ENCODE measurements at regions not wholly inside any gene's neighbourhood (a gene's known extent, or its start where the extent isn't known, plus 50 kb on each side); places are given as distances from the start of the nearest gene placed in this dataset. TPM values are rescaled to one million over a fixed set of nuclear protein-coding genes. Genes with fewer than 3 reads are reported as not detected.

DNA sequence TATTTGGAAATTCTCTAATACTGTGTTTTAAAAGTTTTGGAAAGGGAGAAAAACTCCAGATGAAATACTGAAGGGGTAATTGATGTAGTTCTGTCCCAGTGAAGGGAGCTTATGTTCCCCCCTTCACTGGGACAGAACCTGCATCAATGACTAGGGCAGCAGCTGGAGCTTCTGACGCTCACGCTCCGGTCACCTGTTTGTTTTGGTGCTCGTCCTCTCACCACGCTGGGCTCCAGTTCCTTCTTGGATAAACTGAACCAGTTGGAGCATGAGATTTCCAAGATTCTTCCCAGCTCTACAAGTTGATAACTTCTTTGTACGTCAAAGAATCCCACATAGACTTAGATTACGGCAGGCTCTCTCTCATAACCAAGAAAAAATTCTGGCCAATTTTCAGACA is 51.4 kb upstream of the HNRNPU start:
- intact Hi-C loops (cut with DNase I): no loop called here
- H3K27me3 ChIP-seq: no peaks in the 10 kb centered on the region
- peaks cover 7% of the 10 kb centered on the region for H3K4me1 ChIP-seq
- TF ChIP-seq POLR2AphosphoS5 (IDR thresholded peaks at IDR 0.05; ENCODE audit: insufficient read depth in 1 of 2, low read depth in 1 of 2): no peak
- no peak for TF ChIP-seq POLR2A (IDR thresholded peaks at IDR 0.05)
- TF ChIP-seq, protein P1, sequence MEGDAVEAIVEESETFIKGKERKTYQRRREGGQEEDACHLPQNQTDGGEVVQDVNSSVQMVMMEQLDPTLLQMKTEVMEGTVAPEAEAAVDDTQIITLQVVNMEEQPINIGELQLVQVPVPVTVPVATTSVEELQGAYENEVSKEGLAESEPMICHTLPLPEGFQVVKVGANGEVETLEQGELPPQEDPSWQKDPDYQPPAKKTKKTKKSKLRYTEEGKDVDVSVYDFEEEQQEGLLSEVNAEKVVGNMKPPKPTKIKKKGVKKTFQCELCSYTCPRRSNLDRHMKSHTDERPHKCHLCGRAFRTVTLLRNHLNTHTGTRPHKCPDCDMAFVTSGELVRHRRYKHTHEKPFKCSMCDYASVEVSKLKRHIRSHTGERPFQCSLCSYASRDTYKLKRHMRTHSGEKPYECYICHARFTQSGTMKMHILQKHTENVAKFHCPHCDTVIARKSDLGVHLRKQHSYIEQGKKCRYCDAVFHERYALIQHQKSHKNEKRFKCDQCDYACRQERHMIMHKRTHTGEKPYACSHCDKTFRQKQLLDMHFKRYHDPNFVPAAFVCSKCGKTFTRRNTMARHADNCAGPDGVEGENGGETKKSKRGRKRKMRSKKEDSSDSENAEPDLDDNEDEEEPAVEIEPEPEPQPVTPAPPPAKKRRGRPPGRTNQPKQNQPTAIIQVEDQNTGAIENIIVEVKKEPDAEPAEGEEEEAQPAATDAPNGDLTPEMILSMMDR (IDR thresholded peaks at IDR 0.05): no peak
- no peaks in the 10 kb centered on the region for H3K9me3 ChIP-seq
- no peak overlapping the region for H3K4me3 ChIP-seq
- DNase-seq (ENCODE audit: extremely low spot score in 2 of 2): no peak
- H3K27ac ChIP-seq: no peak overlapping the region
- H3K36me3 ChIP-seq: no peaks in the 10 kb centered on the region

DNA sequence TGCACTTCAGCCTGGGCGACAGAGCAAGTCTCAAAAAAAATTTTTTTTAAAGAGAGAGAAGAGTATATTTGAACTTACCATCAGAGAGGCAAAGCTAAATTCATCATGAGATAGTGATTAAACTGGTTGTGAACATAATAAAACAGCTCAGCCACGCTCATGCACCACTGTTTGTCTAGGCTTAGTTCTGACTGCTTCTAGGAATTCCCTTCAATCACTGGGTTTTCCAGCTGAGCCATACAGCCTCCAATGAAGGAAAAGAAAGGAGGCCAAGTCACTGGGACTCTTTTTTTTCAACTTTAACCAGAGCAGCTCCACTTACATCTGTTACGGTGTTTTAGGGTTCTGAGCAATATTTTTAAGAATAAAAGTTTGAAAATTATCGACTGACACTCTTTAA is 50.4 kb upstream of the HNRNPU start:
- no peak for TF ChIP-seq POLR2A (IDR thresholded peaks at IDR 0.05)
- TF ChIP-seq, protein P1 (IDR thresholded peaks at IDR 0.05): no peak
- TF ChIP-seq POLR2AphosphoS5 (IDR thresholded peaks at IDR 0.05; ENCODE audit: insufficient read depth in 1 of 2, low read depth in 1 of 2): no peak
- H3K36me3 ChIP-seq: no peaks in the 10 kb centered on the region
- no peaks in the 10 kb centered on the region for H3K9me3 ChIP-seq
- DNase-seq (ENCODE audit: extremely low spot score in 2 of 2): no peak
- H3K27ac ChIP-seq: no peak overlapping the region
- peaks cover 7% of the 10 kb centered on the region for H3K4me1 ChIP-seq
- H3K4me3 ChIP-seq: no peak overlapping the region
- intact Hi-C loops (cut with DNase I): no loop called here
- no peaks in the 10 kb centered on the region for H3K27me3 ChIP-seq

Small RNAs in the stretch of these regions (small RNA-seq; reads per million reads assigned to genes)
- gene RNU6-1089P (not detected), gene RNU6-947P (not detected), gene RNU6-999P (not detected)
